H7 (cell line): ENCODE measurements at regions not wholly inside any gene's neighbourhood (a gene's known extent, or its start where the extent isn't known, plus 50 kb on each side); places are given as distances from the start of the nearest gene placed in this dataset.
"Not testable (repeated sequence)": the region's sequence is repeated elsewhere in the genome, so short reads cannot be mapped to it uniquely, and the experiment has no call there.

Experiments used
- DNase-seq: peaks from one replicate; pipeline ENCODE4 v3.0.0; 2012
- H3K27me3 ChIP-seq: 2 replicates; pipeline ENCODE4 v1.6.0; 2011; ENCODE audit warnings: mild to moderate bottlenecking, low read length; ENCODE audit not compliant: control insufficient read depth, insufficient read depth
- H3K36me3 ChIP-seq: replicated peaks from 2 replicates; pipeline ENCODE4 v1.5.1; 2011; ENCODE audit warnings: low read length; ENCODE audit not compliant: control insufficient read depth, insufficient read depth
- H3K4me3 ChIP-seq: 2 replicates; pipeline ENCODE4 v1.5.1; 2011; ENCODE audit warnings: low read depth, mild to moderate bottlenecking, control low read depth, low read length, moderate library complexity; ENCODE audit not compliant: insufficient read depth

DNA sequence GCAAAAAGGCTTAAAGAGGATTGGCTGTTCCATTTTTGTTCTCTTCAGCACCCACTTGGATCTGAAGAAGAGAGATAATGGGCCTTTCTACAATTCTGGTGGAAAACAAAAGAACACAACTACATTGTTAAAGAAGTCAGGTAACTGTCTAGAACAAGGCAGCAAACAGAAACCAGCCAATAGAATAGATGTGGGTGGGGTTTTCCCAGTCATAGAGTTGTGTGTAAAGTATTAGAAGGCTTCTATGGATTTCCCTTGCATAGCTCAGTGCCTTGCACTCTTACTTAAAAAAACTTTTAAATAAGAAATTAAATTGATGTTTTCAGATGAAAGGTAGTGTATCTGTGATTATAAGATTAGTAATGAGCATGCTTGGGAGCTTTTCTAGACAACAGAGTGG lies 462.7 kb upstream of the ATP11B start:
- H3K36me3 ChIP-seq = no peaks in the 10 kb centered on the region
- H3K27me3 ChIP-seq = no peaks in the 10 kb centered on the region
- DNase-seq = no peak
- no peak overlapping the region for H3K4me3 ChIP-seq

DNA sequence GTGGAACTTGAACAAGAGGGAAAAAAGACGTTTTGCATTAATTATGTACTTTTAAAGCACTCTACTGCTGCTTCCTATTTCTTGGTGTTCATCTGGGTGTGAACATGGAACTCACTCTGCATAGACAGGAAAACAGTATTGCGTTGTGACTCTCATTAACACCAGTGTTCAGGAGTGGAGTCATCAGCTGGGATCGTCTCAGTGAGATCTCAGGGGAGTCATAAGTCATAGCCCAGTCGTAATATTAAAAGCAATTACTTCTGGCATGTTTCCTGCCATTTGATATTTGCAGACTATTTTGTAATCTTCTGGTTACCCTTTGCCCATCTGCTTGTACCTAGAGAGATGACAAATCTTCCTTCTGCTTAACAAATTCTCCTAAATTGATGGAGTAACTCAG lies 462.0 kb upstream of the ATP11B start:
- Histone ChIP-seq H3K27me3 (no peaks in the 10 kb centered on the region), H3K4me3 (no peak overlapping the region), H3K36me3 (no peaks in the 10 kb centered on the region)
- no peak for DNase-seq

DNA sequence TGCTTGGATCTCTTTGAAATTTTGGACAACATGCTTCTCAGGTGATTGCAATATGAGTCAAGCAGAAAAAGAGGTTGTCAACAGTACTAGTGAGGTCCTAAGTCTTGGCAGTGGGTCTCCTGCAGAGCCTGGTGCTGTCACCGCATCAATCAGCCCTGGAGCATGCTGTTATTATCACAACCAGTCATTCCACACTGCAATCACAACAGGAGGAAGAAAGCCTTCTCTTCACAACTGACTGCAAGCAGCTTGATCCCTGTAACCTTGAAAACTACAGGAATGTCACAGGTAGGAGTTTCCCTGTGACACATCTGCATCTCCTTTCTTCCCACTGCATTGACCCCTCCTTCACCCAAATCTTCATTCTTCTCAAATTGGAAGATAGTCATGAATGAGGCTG lies 451.1 kb upstream of the ATP11B start:
- Histone ChIP-seq H3K27me3 (no peaks in the 10 kb centered on the region), H3K4me3 (no peak overlapping the region), H3K36me3 (no peaks in the 10 kb centered on the region)
- no peak for DNase-seq

DNA sequence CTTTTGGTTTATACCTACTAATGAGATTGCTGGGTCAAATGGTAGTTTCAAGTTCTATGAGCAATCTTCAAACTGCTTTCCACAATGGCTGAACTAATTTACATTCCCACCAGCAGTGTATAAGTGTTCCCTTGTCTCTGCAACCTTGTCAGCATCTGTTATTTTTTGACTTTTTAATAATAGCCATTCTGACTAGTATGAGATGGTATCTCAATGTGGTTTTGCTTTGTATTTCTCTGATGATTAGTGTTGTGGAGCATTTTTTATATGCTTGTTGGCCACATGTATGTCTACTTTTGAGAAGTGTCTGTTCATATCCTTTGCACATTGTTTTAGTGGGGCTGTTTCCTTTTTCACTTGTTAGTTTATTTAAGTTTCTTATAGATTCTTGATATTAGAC lies 449.3 kb upstream of the ATP11B start:
- not testable (repeated sequence) for H3K27me3 ChIP-seq, H3K4me3 ChIP-seq, DNase-seq, H3K36me3 ChIP-seq

DNA sequence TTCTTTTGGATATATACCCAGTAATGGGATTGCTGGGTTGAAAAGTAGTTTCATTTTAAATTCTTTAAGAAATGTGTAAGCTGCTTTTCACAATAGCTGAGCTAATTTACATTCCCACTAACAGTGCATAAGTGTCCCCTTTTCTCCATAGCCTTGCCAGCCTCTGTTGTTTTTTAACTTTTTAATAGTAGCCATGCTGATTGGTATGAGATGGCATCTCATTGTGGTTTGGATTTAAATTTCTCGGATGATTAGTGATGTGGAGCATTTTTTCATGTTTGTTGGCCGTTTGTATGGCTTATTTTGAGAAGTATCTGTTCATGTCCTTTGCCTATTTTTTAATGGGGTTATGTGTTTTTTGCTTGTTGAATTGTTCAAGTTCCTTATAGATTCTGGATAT lies 444.3 kb upstream of the ATP11B start:
- no peak for DNase-seq
- H3K36me3 ChIP-seq = no peaks in the 10 kb centered on the region
- no peak overlapping the region for H3K4me3 ChIP-seq

DNA sequence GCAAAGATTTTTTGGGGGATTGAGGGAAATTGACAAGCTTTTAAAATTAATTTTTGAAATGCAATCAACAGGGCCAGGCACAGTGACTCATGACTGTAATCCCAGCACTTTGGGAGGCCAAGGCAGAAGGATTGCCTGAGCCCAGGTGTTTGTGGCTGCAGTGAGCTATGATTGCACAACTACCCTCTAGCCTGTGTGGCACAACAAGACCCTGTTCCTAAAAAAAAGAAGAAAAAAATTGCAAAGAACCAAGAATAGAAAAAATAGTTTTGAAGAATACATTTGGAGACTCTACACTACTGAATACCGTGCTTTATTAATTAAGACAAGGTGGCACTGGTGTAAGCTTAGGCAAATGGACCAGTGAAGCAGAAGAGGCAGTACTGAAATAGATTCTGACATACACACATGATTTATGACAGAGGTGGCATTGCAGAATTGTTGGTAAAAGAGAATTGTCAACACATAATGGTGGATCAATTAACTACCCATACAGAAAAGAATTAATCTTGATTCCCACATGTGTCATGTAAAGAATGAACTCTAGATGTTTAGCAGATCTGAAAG lies 443.3 kb upstream of the ATP11B start:
- Histone ChIP-seq H3K27me3 (no peaks in the 10 kb centered on the region), H3K4me3 (no peak overlapping the region), H3K36me3 (no peaks in the 10 kb centered on the region)
- no peak for DNase-seq

More for the DNA sequence above, 444.3 kb upstream of the ATP11B start:
- H3K27me3 ChIP-seq = no peaks in the 10 kb centered on the region

DNA sequence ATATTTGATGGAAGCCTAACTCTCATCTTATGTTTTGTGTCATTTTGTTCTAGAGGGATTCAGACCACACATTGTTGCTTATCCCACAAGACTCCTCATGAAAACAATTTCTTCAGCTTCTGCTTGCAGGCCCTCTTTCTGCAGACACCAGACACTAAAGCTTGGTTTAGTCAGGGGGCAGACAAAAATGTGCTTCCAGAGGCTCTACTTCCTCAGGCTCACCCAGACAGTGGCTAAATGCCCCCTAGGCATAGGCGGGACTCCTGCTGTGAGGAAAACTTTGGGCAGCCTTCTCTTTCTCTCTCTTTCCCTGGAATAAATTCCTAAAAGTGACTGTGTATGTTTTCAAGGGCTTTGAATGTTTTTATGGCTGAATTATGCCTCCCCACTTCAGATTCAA lies 435.4 kb upstream of the ATP11B start:
- H3K36me3 ChIP-seq = no peaks in the 10 kb centered on the region
- H3K27me3 ChIP-seq = no peaks in the 10 kb centered on the region
- no peak overlapping the region for H3K4me3 ChIP-seq
- DNase-seq = no peak

DNA sequence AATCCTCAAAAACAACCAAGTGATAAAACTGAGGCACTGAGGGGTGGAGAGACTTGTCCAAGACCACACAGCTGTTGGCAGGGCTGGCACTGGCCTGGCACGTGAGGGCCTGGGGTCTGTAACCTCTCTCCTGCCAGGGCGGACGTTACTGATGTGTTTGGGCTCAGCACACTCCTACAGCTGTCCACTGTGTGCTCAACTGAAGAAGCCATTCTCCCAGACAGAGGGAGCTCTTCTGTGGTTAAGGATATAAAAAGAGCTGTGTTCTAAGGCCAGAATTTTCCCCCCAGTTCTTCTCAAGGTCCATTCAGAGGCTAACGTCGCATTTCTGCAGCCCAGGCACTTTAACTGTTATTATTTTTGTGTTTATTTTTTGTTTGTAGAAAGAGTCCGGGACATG lies 429.0 kb upstream of the ATP11B start:
- no peak for DNase-seq
- Histone ChIP-seq H3K4me3 (no peak overlapping the region), H3K36me3 (no peaks in the 10 kb centered on the region), H3K27me3 (no peaks in the 10 kb centered on the region)

DNA sequence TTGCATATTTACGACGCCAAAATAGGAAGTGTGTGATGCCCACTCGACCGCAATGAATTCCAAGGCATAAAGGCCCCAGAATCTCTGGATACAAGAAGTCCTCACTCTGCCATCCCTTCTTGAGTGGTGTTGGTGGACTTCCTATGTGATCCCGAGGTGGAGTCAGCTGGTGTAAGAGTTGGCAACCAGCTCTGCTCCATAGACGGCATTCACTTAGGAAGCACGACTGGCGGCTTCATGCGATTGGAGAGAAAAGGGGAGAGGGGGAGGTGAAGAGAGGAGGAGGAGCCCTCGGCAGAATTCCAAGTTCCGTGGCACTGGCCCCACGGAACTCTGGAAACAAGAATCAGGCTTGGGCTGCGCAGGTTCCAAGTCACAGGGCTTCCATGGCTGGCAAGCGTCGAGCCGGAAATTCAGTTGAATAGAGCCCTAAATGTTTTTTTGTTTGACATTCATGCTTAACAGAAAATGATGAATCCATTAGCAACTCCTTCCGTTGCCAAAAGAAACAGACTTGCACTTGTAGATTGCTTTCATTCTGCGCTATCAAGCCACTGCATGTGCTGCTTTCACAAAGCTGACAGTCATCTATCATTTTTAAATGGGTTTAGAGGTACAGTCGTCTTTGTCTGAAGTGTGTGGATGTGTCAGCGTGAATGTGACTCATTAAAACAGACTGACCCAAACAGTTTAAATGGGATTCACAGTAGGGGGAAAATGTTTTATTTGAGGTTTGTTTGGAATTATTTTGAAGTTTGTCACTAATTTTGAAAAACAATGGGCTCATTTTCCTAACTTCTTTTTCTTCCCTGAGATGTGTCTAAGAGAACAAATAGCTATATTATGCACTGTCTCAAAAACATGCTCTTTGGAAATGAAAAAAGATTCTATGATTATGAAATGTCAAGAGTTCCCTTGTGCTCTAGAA lies 428.3 kb upstream of the ATP11B start:
- H3K27me3 ChIP-seq = no peaks in the 10 kb centered on the region
- H3K4me3 ChIP-seq = no peak overlapping the region
- no peak for DNase-seq
- H3K36me3 ChIP-seq = no peaks in the 10 kb centered on the region

DNA sequence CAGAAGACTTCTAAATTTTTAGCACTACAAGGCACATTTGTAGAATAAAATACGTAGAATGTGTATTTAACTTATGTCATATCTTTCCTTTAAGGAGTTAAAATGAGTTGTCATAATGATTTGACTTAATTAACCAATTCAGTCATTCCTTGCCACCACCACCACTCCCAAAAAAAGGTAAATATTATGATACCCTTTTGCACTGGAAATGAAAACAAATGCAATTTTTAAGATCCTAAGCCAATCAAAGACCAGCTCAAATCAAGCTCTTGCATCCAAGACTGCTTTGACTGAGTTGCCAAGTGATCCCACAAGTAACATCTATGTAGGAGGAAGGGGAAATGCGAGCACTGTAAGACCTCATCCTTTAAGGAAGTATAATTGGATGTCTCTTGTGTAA lies 426.6 kb upstream of the ATP11B start:
- no peak overlapping the region for H3K4me3 ChIP-seq
- no peak for DNase-seq
- H3K27me3 ChIP-seq = no peaks in the 10 kb centered on the region
- no peaks in the 10 kb centered on the region for H3K36me3 ChIP-seq

DNA sequence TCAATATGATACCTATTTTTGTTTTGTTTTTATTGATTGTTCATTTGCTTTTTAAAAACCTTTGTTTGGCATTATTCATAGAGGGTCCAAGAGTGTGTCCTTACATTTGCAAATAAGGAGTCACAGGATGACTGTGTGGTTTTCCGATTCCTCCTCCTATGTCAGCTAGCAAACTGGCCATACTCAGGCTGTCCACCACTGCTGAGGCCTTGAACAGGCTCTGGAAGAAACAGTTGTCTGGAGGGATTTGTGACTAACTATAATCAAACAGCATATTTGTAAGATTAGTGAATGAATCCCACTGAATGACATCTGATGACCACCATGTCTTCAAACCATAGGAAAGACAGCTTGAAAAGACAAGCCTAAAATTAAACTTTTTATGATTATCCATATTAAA lies 423.4 kb upstream of the ATP11B start:
- no peaks in the 10 kb centered on the region for H3K27me3 ChIP-seq
- no peak overlapping the region for H3K4me3 ChIP-seq
- DNase-seq = no peak
- no peaks in the 10 kb centered on the region for H3K36me3 ChIP-seq

DNA sequence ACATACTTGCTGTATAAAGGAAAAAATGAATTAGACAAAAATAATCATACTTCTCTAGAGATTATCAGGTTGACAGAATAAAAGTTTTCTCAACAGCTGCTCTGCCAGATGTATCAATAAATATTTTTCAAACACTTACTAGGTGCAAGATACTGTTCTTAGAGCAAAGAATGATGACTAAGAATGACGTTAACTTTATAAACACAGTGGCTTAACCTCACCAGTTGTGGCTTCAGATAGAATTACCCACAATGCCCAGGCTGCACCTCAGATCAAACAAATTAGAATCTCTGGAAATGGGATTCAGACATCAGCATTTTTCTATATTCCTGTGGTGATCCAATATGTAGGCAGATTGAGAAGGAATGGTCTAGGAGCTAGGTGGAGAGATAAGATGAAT lies 422.4 kb upstream of the ATP11B start:
- Histone ChIP-seq H3K27me3 (no peaks in the 10 kb centered on the region), H3K4me3 (no peak overlapping the region), H3K36me3 (no peaks in the 10 kb centered on the region)
- no peak for DNase-seq

DNA sequence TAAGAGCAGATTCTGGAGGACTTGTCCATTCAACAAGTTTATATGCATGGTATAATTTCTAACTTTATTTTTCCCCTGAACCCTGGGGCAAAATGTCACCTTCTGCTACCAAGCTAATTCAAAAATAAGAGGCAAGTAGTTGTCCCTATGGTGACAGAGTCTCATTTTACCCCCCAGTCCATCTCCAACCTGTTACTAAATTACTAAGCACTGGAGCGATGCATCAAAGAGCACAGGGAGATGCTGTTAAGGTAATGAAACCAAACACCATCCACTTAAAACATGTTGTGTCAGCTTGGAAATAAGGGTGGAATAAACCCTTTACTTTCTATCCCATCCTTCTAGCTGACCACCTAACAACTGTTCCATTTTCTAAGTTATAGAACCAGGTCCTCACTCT lies 417.4 kb upstream of the ATP11B start:
- DNase-seq = no peak
- Histone ChIP-seq H3K4me3 (no peak overlapping the region), H3K27me3 (no peaks in the 10 kb centered on the region), H3K36me3 (no peaks in the 10 kb centered on the region)

DNA sequence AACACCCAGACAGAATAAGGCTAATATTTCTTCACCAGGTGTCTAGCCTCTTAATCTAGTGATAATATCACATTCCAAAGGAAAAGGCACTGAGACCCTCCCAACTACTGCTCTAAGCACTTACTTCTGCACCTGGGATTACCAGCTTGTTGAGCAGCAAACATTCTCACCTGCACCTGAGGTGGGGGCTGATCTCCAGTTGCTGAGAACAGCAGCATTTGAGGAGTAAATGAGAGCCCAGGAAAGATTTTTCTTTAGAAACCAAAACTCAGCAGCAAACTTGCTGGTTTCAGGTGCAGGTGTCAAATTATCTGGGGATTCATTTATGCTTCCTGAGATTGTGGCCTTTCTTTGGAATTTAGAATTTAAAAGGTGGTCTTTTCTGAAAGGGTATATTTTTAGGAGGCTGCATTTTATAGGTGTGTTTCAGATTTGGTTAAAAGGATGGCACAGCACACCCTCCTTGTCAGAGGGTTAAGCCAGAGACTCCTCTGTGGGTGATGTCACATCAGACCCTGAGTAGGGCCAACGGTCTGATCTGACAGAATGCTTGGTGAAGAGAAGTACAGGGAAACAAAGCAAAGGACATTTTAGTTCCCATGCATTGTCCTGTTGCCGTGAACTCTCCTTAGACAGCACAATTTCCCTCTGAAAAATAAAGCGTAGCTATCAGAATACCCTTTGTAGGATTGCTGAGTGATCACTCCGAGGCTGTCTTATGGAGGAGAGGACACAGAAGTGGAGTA lies 411.0 kb upstream of the ATP11B start:
- no peaks in the 10 kb centered on the region for H3K27me3 ChIP-seq
- DNase-seq = peak; percentile 16
- H3K36me3 ChIP-seq = no peaks in the 10 kb centered on the region

DNA sequence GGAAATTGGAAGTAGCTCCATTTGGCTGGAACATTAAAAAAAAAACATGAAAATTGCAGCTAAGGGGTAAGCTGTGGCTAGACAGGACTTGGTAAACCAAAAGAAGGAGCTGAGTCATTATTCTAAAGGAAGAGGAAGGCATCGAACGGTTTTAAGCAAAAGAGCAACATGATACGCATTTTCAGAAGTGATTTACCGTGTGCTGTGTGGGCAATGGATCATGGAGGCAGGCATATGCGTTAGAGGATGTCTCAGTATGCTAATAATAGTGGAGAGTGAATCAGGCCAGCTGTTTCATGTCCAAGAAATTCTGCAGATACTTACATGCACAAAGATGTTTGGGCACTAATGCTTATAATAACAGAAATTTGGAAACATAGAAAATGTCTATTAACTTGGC lies 409.1 kb upstream of the ATP11B start:
- no peaks in the 10 kb centered on the region for H3K27me3 ChIP-seq
- H3K36me3 ChIP-seq = no peaks in the 10 kb centered on the region
- no peak overlapping the region for H3K4me3 ChIP-seq
- DNase-seq = no peak

More for the DNA sequence above, 411.0 kb upstream of the ATP11B start:
- no peak overlapping the region for H3K4me3 ChIP-seq
